ENCODE measurements at regions not wholly inside any gene's neighbourhood (a gene's known extent, or its start where the extent isn't known, plus 50 kb on each side); places are given as distances from the start of the nearest gene placed in this dataset.

DNA sequence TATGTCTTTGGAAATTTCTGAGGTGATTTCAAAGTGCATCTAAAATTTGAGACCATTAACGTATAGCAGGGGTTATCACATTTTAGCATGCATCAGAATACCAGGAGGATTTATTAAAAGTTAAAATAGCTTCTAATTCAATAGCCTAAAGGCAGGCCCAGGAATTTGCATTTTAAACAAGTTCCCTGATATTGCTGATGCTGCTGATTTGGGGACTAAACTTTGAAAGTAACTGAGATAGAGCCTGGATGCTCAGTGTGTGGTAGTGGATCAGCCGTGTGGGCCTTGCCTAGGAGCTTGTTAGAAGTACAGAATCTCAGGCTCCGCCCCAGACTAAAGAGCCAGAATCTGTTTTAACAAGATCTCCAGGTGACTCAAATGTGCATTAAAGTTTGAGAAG lies 375.0 kb upstream of the FBXO33 start:
- H3K4me1 ChIP-seq (ENCODE audit: insufficient read depth, insufficient read length), result no peaks in the 10 kb centered on the region
- H3K4me3 ChIP-seq (ENCODE audit: insufficient read length, low read depth), result no peak overlapping the region
- H3K9me3 ChIP-seq (ENCODE audit: insufficient read depth, low read length), result no peaks in the 10 kb centered on the region
- H3K9ac ChIP-seq (ENCODE audit: insufficient read length, low read depth), result no peak overlapping the region
- no peak for DNase-seq (ENCODE audit: low read depth, low spot score)
- no peaks in the 10 kb centered on the region for H3K36me3 ChIP-seq (ENCODE audit: insufficient read depth, insufficient read length, low read length)
- no peak for TF ChIP-seq ZNF274 (IDR thresholded peaks at IDR 0.05; ENCODE audit: low read depth, low read length)
- TF ChIP-seq YY1 (IDR thresholded peaks at IDR 0.05; ENCODE audit: insufficient read depth, insufficient read length), result no peak
- TF ChIP-seq SUZ12 (IDR thresholded peaks at IDR 0.05; ENCODE audit: extremely low read depth, insufficient read depth, insufficient read length), result no peak
- H3K27me3 ChIP-seq (ENCODE audit: insufficient read depth, insufficient read length), result no peaks in the 10 kb centered on the region

DNA sequence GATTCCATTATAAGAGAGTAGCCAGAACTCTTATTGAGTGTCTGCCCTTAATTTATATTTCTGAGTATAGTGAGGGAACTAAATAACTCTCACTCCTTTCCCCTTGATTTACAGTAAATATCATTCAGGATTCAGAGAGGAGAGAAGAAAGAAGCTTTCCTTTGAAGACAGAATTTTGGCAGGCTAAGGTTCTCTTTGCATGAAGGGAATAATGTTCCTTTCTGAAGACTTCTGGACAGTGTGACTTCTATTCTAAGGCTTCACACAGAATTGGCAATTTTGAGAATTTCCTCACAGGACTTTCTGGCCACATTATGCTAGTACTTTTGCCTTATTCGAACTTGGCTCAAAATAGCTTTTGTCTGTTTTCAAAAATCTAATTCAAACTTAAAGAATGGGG lies 352.2 kb upstream of the FBXO33 start:
- Histone ChIP-seq H3K9ac (ENCODE audit: insufficient read length, low read depth) (no peak overlapping the region), H3K9me3 (ENCODE audit: insufficient read depth, low read length) (no peaks in the 10 kb centered on the region), H3K27me3 (ENCODE audit: insufficient read depth, insufficient read length) (no peaks in the 10 kb centered on the region), H3K4me1 (ENCODE audit: insufficient read depth, insufficient read length) (no peaks in the 10 kb centered on the region), H3K36me3 (ENCODE audit: insufficient read depth, insufficient read length, low read length) (no peaks in the 10 kb centered on the region), H3K4me3 (ENCODE audit: insufficient read length, low read depth) (no peak overlapping the region)
- no peak for DNase-seq (ENCODE audit: low read depth, low spot score)
- TF ChIP-seq YY1 (IDR thresholded peaks at IDR 0.05; ENCODE audit: insufficient read depth, insufficient read length) (no peak), SUZ12 (IDR thresholded peaks at IDR 0.05; ENCODE audit: extremely low read depth, insufficient read depth, insufficient read length) (no peak), ZNF274 (IDR thresholded peaks at IDR 0.05; ENCODE audit: low read depth, low read length) (no peak)

DNA sequence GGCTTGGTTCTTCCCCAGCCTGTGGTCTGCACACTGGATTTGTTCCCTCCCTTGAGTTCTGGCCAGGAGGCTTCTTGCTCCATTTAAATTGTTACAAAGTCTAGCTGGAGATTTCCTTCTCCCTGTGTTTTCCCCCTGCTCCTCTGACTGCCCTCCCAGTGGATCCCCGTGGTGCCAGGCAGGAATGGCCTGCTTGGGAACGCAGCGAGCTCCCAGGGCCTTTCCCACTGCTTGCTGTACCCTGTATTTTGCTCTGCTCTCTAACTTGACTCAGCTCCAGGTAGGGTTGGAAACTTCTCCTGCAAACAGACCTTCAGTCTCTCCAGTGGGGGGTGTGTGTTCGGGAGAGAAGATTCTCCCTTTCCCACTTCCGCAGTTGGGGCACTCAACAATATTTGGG lies 349.2 kb upstream of the FBXO33 start:
- no peak for TF ChIP-seq ZNF274 (IDR thresholded peaks at IDR 0.05; ENCODE audit: low read depth, low read length)
- no peak for TF ChIP-seq SUZ12 (IDR thresholded peaks at IDR 0.05; ENCODE audit: extremely low read depth, insufficient read depth, insufficient read length)
- no peak for TF ChIP-seq YY1 (IDR thresholded peaks at IDR 0.05; ENCODE audit: insufficient read depth, insufficient read length)
- no peak for DNase-seq (ENCODE audit: low read depth, low spot score)
- Histone ChIP-seq H3K27me3 (ENCODE audit: insufficient read depth, insufficient read length) (no peaks in the 10 kb centered on the region), H3K9me3 (ENCODE audit: insufficient read depth, low read length) (no peaks in the 10 kb centered on the region), H3K4me3 (ENCODE audit: insufficient read length, low read depth) (no peak overlapping the region), H3K9ac (ENCODE audit: insufficient read length, low read depth) (no peak overlapping the region), H3K4me1 (ENCODE audit: insufficient read depth, insufficient read length) (no peaks in the 10 kb centered on the region), H3K36me3 (ENCODE audit: insufficient read depth, insufficient read length, low read length) (no peaks in the 10 kb centered on the region)

GRCh38 chr14:39773387-39774126 lies 341.3 kb upstream of the FBXO33 start:
- TF ChIP-seq YY1 (IDR thresholded peaks at IDR 0.05; ENCODE audit: insufficient read depth, insufficient read length), result no peak
- TF ChIP-seq ZNF274 (IDR thresholded peaks at IDR 0.05; ENCODE audit: low read depth, low read length), result no peak
- no peak for TF ChIP-seq SUZ12 (IDR thresholded peaks at IDR 0.05; ENCODE audit: extremely low read depth, insufficient read depth, insufficient read length)

DNA sequence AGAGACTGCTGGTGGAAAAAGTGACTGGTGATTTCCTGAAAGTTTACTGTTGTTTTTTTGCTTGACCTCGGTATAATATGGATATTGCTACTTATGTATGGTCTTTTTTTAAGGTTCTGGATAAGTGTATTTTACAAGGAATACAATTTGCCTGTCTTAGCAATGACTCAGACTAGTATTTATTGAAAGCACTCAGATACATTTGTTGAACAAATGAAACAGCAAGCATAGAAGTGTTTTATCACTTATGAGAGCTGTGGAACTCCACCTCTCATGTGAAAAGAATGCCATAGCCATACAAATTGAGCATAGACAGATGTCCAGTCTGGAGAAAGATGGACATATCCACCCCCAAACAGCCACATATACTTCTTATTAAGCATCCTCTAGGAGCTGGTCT lies 340.4 kb upstream of the FBXO33 start:
- no peak for DNase-seq (ENCODE audit: low read depth, low spot score)
- no peak overlapping the region for H3K4me3 ChIP-seq (ENCODE audit: insufficient read length, low read depth)
- H3K4me1 ChIP-seq (ENCODE audit: insufficient read depth, insufficient read length), result no peaks in the 10 kb centered on the region
- no peaks in the 10 kb centered on the region for H3K36me3 ChIP-seq (ENCODE audit: insufficient read depth, insufficient read length, low read length)
- H3K9me3 ChIP-seq (ENCODE audit: insufficient read depth, low read length), result no peaks in the 10 kb centered on the region
- no peak for TF ChIP-seq ZNF274 (IDR thresholded peaks at IDR 0.05; ENCODE audit: low read depth, low read length)
- no peaks in the 10 kb centered on the region for H3K27me3 ChIP-seq (ENCODE audit: insufficient read depth, insufficient read length)
- H3K9ac ChIP-seq (ENCODE audit: insufficient read length, low read depth), result no peak overlapping the region

More at GRCh38 chr14:39773387-39774126, 341.3 kb upstream of the FBXO33 start:
- H3K4me3 ChIP-seq (ENCODE audit: insufficient read length, low read depth), result no peak overlapping the region
- no peaks in the 10 kb centered on the region for H3K9me3 ChIP-seq (ENCODE audit: insufficient read depth, low read length)
- H3K4me1 ChIP-seq (ENCODE audit: insufficient read depth, insufficient read length), result no peaks in the 10 kb centered on the region
- peak; percentile 9 for DNase-seq (ENCODE audit: low read depth, low spot score)
- H3K36me3 ChIP-seq (ENCODE audit: insufficient read depth, insufficient read length, low read length), result no peaks in the 10 kb centered on the region
- no peak overlapping the region for H3K9ac ChIP-seq (ENCODE audit: insufficient read length, low read depth)
- H3K27me3 ChIP-seq (ENCODE audit: insufficient read depth, insufficient read length), result no peaks in the 10 kb centered on the region

DNA sequence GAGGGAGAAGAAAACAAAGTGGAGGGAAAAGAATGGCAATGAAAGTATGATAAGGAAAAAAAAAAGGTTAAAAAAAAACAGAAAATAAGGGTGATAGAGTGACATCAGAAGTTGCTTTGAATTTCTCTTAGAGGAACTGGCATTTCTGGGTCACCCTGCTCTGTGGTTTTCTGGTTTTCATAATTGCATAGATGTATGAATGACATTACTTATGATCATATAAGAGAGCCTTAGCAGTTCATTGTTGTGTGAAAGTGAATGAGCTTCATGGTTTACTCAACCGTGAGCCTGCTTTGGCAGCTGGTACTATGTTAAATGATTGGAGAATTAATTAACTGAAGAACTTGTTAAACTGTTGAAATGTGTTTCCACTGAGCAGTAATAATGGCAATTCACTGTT lies 336.4 kb upstream of the FBXO33 start:
- no peak overlapping the region for H3K9ac ChIP-seq (ENCODE audit: insufficient read length, low read depth)
- H3K4me1 ChIP-seq (ENCODE audit: insufficient read depth, insufficient read length), result no peaks in the 10 kb centered on the region
- H3K27me3 ChIP-seq (ENCODE audit: insufficient read depth, insufficient read length), result no peaks in the 10 kb centered on the region
- no peaks in the 10 kb centered on the region for H3K36me3 ChIP-seq (ENCODE audit: insufficient read depth, insufficient read length, low read length)
- H3K9me3 ChIP-seq (ENCODE audit: insufficient read depth, low read length), result no peaks in the 10 kb centered on the region
- H3K4me3 ChIP-seq (ENCODE audit: insufficient read length, low read depth), result no peak overlapping the region
- no peak for DNase-seq (ENCODE audit: low read depth, low spot score)
- TF ChIP-seq SUZ12 (IDR thresholded peaks at IDR 0.05; ENCODE audit: extremely low read depth, insufficient read depth, insufficient read length) (no peak), YY1 (IDR thresholded peaks at IDR 0.05; ENCODE audit: insufficient read depth, insufficient read length) (no peak), ZNF274 (IDR thresholded peaks at IDR 0.05; ENCODE audit: low read depth, low read length) (no peak)

DNA sequence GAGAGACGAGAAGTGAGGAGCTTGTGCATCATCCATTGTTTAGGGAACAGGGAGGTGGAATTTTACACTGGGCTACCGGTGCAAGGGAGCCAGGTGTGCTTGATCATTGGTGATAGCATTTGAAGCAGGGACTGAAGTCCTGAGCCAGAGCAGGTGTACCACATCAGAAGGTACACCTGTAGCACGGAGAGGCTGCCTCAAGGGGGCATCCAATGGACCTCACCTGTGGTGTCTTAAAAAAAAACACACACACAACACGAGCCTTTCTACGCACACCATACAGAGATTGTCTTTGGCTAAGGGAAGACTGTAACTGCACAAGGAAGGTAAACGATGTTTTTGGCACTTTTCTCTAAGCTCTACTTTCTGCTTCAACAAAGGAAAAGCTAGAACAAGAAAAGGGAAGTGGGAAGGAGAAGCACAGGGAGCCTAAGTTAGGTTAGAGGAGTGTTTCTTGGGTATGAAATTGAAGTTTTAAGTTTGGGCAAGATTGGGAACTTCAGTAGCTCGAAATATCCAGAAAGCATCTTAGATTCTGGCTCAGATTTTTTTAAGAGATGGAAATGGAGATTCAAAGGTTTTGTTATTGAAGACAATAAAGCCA lies 334.3 kb upstream of the FBXO33 start:
- TF ChIP-seq ZNF274 (IDR thresholded peaks at IDR 0.05; ENCODE audit: low read depth, low read length) (no peak), SUZ12 (IDR thresholded peaks at IDR 0.05; ENCODE audit: extremely low read depth, insufficient read depth, insufficient read length) (no peak), YY1 (IDR thresholded peaks at IDR 0.05; ENCODE audit: insufficient read depth, insufficient read length) (no peak)
- no peaks in the 10 kb centered on the region for H3K9me3 ChIP-seq (ENCODE audit: insufficient read depth, low read length)
- no peaks in the 10 kb centered on the region for H3K36me3 ChIP-seq (ENCODE audit: insufficient read depth, insufficient read length, low read length)
- no peak overlapping the region for H3K9ac ChIP-seq (ENCODE audit: insufficient read length, low read depth)
- no peaks in the 10 kb centered on the region for H3K27me3 ChIP-seq (ENCODE audit: insufficient read depth, insufficient read length)
- H3K4me3 ChIP-seq (ENCODE audit: insufficient read length, low read depth), result no peak overlapping the region
- DNase-seq (ENCODE audit: low read depth, low spot score), result no peak
- no peaks in the 10 kb centered on the region for H3K4me1 ChIP-seq (ENCODE audit: insufficient read depth, insufficient read length)
